GM18519 (cell line): ENCODE measurements at regions not wholly inside any gene's neighbourhood (a gene's known extent, or its start where the extent isn't known, plus 50 kb on each side); places are given as distances from the start of the nearest gene placed in this dataset.

Experiments
- ATAC-seq: cut with Tn5 transposase; IDR thresholded peaks from one replicate; pipeline ENCODE4 v1.9.1; 2021; ENCODE audit warnings: mild to moderate bottlenecking, moderate library complexity; ENCODE audit not compliant: unreplicated experiment, low FRiP score

GRCh38 chr5:141800617-141801016 is 77.6 kb downstream of the PCDH1 start:
- no peak for ATAC-seq

GRCh38 chr5:141799507-141800167 is 78.6 kb downstream of the PCDH1 start:
- no peak for ATAC-seq

- ATAC-seq = no peak
These were observed 80.8 kb downstream of the PCDH1 start for GRCh38 chr5:141797425-141797824.

- no peak for ATAC-seq
These were observed 82.8 kb downstream of the PCDH1 start for GRCh38 chr5:141795421-141795820.

- ATAC-seq = no peak
These were observed 84.3 kb downstream of the PCDH1 start for GRCh38 chr5:141793881-141794280.

- no peak for ATAC-seq
These were observed 84.8 kb downstream of the PCDH1 start for GRCh38 chr5:141793403-141793802.

- no peak for ATAC-seq
These were observed 87.6 kb downstream of the PCDH1 start for GRCh38 chr5:141790630-141791029.

GRCh38 chr5:141789330-141789729 is 88.9 kb downstream of the PCDH1 start:
- no peak for ATAC-seq

- ATAC-seq = no peak
These were observed 89.8 kb downstream of the PCDH1 start for GRCh38 chr5:141788296-141788970.

GRCh38 chr5:141787376-141787775 is 90.8 kb downstream of the PCDH1 start:
- no peak for ATAC-seq

GRCh38 chr5:141786700-141787099 is 91.5 kb downstream of the PCDH1 start:
- no peak for ATAC-seq

GRCh38 chr5:141785711-141786110 is 92.5 kb downstream of the PCDH1 start:
- no peak for ATAC-seq

- no peak for ATAC-seq
These were observed 93.1 kb downstream of the PCDH1 start for GRCh38 chr5:141785135-141785534.

GRCh38 chr5:141784529-141784928 is 93.7 kb downstream of the PCDH1 start:
- ATAC-seq = no peak

GRCh38 chr5:141783947-141784296 is 94.3 kb downstream of the PCDH1 start:
- no peak for ATAC-seq

GRCh38 chr5:141783005-141783946 is 94.9 kb downstream of the PCDH1 start:
- no peak for ATAC-seq

- no peak for ATAC-seq
These were observed 96.3 kb downstream of the PCDH1 start for GRCh38 chr5:141781910-141782309.

- no peak for ATAC-seq
These were observed 97.0 kb downstream of the PCDH1 start for GRCh38 chr5:141780952-141781781.

- ATAC-seq = no peak
These were observed 97.8 kb downstream of the PCDH1 start for GRCh38 chr5:141780240-141780951.

- ATAC-seq = no peak
These were observed 97.5 kb upstream of the ARAP3 start for GRCh38 chr5:141779503-141779973.
